Muscle layer of duodenum (tissue), 2 donors: ENCODE measurements at regions not wholly inside any gene's neighbourhood (a gene's known extent, or its start where the extent isn't known, plus 50 kb on each side); places are given as distances from the start of the nearest gene placed in this dataset.

ENCODE experiments used
- H3K27ac ChIP-seq: one replicate; pipeline ENCODE4 v1.7.0; 2013; ENCODE audit warnings: mild to moderate bottlenecking, low read length
- H3K27me3 ChIP-seq: one replicate; pipeline ENCODE4 v1.7.0; 2013; ENCODE audit warnings: low read depth, mild to moderate bottlenecking, control low read depth, low read length
- H3K36me3 ChIP-seq, 2 donors: one replicate each; pipeline ENCODE4 v1.7.0; 2013; ENCODE audit warnings: low read length in 2 of 2, control low read depth in 1 of 2, mild to moderate bottlenecking in 1 of 2; ENCODE audit not compliant: insufficient read depth in 2 of 2, control insufficient read depth in 1 of 2
- H3K4me1 ChIP-seq, 2 donors: one replicate each; pipeline ENCODE4 v1.7.0; 2013; ENCODE audit warnings: low read length in 2 of 2, mild to moderate bottlenecking in 2 of 2, control low read depth in 1 of 2, moderate library complexity in 1 of 2; ENCODE audit not compliant: insufficient read depth in 2 of 2, control insufficient read depth in 1 of 2
- H3K4me3 ChIP-seq, 2 donors: one replicate each; pipeline ENCODE4 v1.7.0; 2013; ENCODE audit warnings: low read length in 2 of 2, low read depth in 1 of 2, mild to moderate bottlenecking in 1 of 2
- H3K9me3 ChIP-seq, 2 donors: one replicate each; pipeline ENCODE4 v1.7.0; 2013; ENCODE audit warnings: low read length in 2 of 2, control low read depth in 1 of 2, mild to moderate bottlenecking in 1 of 2; ENCODE audit not compliant: control insufficient read depth in 1 of 2
- donor health status: healthy.

DNA sequence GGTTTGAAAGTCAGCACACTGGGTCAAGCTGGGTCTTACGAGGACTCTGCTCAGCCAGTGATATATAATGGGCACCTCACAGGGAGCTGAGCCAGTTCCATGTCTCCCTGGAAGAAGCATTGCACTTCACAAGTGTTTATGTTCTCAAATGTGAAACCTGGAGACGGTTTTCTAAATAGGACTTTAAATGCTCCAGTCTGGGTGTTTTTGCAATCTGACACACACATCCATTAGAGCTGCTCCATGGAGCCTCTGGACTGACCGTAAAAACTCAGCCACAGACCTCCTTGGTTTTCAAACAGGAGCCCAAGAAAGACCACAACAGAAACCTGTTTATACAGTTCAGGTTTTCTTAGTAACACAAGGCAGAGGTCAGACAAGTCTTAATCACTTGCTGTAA lies 201.3 kb upstream of the LRIG1 start:
- Histone ChIP-seq H3K4me3 (no peak overlapping the region), H3K4me1 (peaks cover 0 to 7% of the 10 kb centered on the region in 2 donors), H3K9me3 (no peaks in the 10 kb centered on the region), H3K36me3 (no peaks in the 10 kb centered on the region), H3K27me3 (no peaks in the 10 kb centered on the region), H3K27ac (no peak overlapping the region)

GRCh38 chr3:66703501-66703900 lies 202.7 kb upstream of the LRIG1 start:
- no peaks in the 10 kb centered on the region for H3K9me3 ChIP-seq
- no peak overlapping the region for H3K4me3 ChIP-seq
- H3K4me1 ChIP-seq, result peaks cover 0 to 7% of the 10 kb centered on the region in 2 donors
- H3K27ac ChIP-seq, result no peak overlapping the region
- H3K36me3 ChIP-seq, result no peaks in the 10 kb centered on the region
- H3K27me3 ChIP-seq, result no peaks in the 10 kb centered on the region

DNA sequence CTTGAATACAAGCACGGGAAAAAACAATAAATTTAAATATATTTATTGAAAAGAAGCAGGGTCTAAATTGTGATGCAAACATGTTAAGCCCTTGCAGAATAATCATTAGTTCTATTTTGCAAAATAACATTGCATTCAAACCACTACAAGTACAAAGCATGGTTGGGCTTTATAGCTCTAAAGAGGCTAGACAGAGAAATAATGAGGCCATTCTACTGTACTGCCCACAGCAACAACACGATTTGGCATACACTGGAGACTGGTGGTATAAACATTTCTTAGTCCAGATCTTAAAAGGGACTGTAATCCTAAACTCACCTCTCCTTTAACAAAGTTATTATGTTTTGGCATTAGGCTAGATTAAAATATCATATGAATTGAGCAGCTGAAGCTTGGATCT lies 204.3 kb upstream of the LRIG1 start:
- H3K27ac ChIP-seq, result no peak overlapping the region
- H3K9me3 ChIP-seq, result no peaks in the 10 kb centered on the region
- no peaks in the 10 kb centered on the region for H3K27me3 ChIP-seq
- H3K4me3 ChIP-seq, result no peak overlapping the region
- H3K36me3 ChIP-seq, result no peaks in the 10 kb centered on the region
- peaks cover 0 to 17% of the 10 kb centered on the region in 2 donors for H3K4me1 ChIP-seq

GRCh38 chr3:66706890-66707289 lies 206.1 kb upstream of the LRIG1 start:
- Histone ChIP-seq H3K27ac (no peak overlapping the region), H3K4me1 (peaks cover 0 to 17% of the 10 kb centered on the region in 2 donors), H3K36me3 (no peaks in the 10 kb centered on the region), H3K9me3 (no peaks in the 10 kb centered on the region), H3K4me3 (no peak overlapping the region), H3K27me3 (no peaks in the 10 kb centered on the region)

DNA sequence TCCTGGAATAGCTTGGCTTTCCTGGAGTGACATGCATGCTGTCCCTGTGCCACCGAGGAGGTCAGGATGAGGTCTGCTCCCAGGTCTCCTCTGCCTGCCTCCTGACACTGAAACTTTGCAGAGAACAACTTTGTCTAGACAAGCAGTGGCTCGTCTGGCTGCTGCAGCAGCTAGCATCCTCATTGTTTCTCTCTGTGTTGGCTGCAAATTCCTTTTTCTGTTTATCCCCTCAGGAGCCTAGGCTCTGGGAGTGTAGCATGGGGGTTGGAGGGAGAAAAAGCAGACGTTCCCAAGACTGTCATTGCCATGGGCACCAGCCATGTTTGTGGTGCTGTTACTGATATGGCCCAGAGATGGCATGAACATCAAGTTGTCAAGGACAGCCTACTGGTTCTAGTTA lies 208.7 kb upstream of the LRIG1 start:
- Histone ChIP-seq H3K27ac (no peak overlapping the region), H3K4me3 (no peak overlapping the region), H3K36me3 (no peaks in the 10 kb centered on the region), H3K27me3 (no peaks in the 10 kb centered on the region), H3K9me3 (no peaks in the 10 kb centered on the region), H3K4me1 (peaks cover 0 to 17% of the 10 kb centered on the region in 2 donors)

DNA sequence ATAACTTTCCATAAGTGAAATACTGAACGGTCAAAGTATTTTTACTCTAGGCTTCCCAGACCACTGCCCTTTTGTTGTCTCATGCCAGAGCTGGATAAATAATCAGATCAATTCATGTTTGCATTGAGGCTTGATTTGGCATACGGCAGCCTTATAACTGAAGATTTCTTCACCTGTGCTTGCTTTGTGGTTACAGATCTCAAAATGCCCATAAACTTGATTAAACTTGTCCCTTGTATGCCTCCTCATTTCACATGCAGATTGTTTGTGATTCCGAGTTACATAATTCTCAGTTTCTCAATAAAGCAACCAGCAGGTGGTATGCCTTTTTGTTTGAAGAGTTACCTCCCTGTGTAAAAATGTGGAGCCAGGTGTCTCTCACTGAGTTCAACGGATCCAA lies 211.4 kb upstream of the LRIG1 start:
- peaks cover 0 to 10% of the 10 kb centered on the region in 2 donors for H3K4me1 ChIP-seq
- no peaks in the 10 kb centered on the region for H3K9me3 ChIP-seq
- no peak overlapping the region for H3K4me3 ChIP-seq
- no peaks in the 10 kb centered on the region for H3K36me3 ChIP-seq
- H3K27ac ChIP-seq, result no peak overlapping the region
- H3K27me3 ChIP-seq, result no peaks in the 10 kb centered on the region

DNA sequence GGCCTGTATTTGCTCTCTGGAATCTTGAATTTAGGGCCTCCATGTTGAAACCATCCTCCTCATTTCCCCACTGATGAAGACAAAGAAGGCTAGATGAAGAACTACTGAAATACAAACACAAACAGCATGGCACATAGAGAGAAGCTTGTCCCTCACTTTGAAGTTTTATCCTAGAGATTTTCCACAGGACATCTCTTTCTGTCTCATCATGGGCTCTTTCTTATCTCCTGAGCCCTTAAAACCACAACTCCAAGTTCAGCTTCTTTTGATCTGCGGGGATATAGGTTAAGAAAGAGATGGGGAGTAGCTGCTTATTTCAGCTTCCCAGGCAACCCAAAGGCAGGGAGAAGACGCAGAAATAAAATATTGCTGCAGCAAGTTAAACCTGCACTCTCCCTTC lies 213.1 kb upstream of the LRIG1 start:
- Histone ChIP-seq H3K27me3 (no peaks in the 10 kb centered on the region), H3K36me3 (no peaks in the 10 kb centered on the region), H3K4me1 (peaks cover 0 to 10% of the 10 kb centered on the region in 2 donors), H3K4me3 (no peak overlapping the region), H3K9me3 (no peaks in the 10 kb centered on the region), H3K27ac (no peak overlapping the region)

DNA sequence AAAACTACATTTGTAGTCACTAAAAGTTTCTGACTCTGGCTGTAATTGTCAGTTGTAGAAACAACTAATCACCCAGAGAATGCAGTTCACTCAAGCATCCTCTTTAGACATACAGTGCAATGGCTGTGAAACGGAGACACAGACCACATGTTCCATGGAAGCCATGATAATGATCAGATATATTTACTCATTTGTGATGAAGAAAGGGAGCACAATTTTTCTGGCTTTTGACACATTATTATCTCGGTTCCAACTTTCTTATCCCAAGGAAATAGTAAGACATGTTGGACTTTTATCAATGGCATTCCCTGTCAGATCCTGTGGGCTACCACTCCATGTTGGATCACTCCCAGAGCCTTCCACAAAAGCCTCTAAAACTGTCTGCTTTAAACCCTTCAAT lies 215.0 kb upstream of the LRIG1 start:
- Histone ChIP-seq H3K9me3 (no peaks in the 10 kb centered on the region), H3K36me3 (no peaks in the 10 kb centered on the region), H3K27me3 (no peaks in the 10 kb centered on the region), H3K4me1 (peaks cover 0 to 9% of the 10 kb centered on the region in 2 donors), H3K27ac (no peak overlapping the region), H3K4me3 (no peak overlapping the region)

DNA sequence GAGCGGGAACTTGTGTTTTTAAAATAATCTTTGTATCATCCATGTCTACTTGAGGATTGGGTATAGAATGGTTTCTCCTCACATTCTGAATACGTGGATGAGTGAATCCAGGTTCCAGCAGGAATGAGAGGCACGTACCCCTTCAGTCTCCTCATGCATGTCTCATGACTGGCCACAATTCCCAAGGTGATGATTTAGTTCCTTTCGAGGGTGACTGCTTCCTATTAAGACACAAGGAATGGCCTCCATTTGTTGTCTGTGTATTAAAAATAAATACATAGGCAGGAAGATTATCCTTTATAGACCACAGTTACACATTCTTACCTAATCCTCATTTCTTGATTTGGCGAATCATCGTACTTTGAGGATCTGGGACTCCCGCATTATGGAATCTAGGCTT lies 217.0 kb upstream of the LRIG1 start:
- no peak overlapping the region for H3K4me3 ChIP-seq
- no peaks in the 10 kb centered on the region for H3K9me3 ChIP-seq
- no peaks in the 10 kb centered on the region for H3K36me3 ChIP-seq
- H3K27me3 ChIP-seq, result no peaks in the 10 kb centered on the region
- H3K4me1 ChIP-seq, result peaks cover 0 to 10% of the 10 kb centered on the region in 2 donors
- no peak overlapping the region for H3K27ac ChIP-seq

DNA sequence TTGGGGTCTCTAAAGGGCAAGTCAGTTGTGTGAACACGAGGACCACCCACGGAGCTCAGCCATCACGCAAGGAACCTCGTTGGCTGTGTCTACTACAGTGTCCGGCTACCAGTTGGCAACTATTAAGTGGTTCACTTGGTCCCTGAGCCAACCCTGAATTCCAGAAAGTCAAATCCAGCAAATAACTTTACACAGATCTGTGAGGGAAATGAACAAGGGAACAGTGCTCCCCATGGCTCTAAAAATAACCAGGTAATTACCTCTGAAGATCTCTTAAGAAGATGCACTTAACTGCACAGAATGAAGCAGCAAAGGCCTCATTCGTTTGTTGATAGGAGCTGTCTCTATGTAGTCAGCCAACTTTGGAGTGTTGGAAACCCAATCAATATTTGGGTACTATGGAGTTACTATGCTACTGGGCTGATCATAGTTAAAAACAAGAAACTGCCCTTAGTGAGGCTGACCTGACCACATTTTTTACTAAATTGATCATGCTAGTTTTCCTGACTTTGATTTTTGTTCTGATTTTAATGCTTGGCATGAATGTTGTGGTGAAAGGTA lies 219.1 kb upstream of the LRIG1 start:
- Histone ChIP-seq H3K4me3 (no peak overlapping the region), H3K27me3 (no peaks in the 10 kb centered on the region), H3K9me3 (no peaks in the 10 kb centered on the region), H3K36me3 (no peaks in the 10 kb centered on the region), H3K27ac (no peak overlapping the region), H3K4me1 (peaks cover 0 to 14% of the 10 kb centered on the region in 2 donors)

GRCh38 chr3:66720508-66720907 lies 219.7 kb upstream of the LRIG1 start:
- H3K36me3 ChIP-seq, result no peaks in the 10 kb centered on the region
- H3K4me3 ChIP-seq, result no peak overlapping the region
- no peaks in the 10 kb centered on the region for H3K9me3 ChIP-seq
- no peak overlapping the region for H3K27ac ChIP-seq
- no peaks in the 10 kb centered on the region for H3K27me3 ChIP-seq
- peaks cover 0 to 14% of the 10 kb centered on the region in 2 donors for H3K4me1 ChIP-seq

DNA sequence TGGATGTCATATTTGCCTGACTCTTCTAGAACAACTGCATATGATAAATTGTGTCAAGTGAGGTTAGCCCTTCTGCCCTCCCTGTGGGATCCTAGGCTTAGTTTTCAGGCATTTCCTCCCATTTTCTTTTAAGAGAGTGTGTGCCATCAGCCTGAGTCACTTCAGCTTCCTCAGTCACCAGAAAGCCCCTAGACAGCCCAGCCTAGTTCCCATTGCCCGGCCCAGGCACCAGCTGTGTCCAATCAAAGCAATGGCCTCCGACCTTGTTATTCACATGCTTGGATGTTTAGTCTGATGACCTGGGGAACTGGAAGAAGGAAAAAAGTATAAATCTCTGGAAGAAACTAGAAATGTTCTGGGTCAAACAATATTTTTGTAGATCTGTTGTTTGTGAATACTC lies 221.9 kb upstream of the LRIG1 start:
- H3K27ac ChIP-seq, result no peak overlapping the region

More for the DNA sequence above, 221.9 kb upstream of the LRIG1 start:
- H3K36me3 ChIP-seq, result no peaks in the 10 kb centered on the region
- no peak overlapping the region for H3K4me3 ChIP-seq
- peaks cover 0 to 14% of the 10 kb centered on the region in 2 donors for H3K4me1 ChIP-seq
- H3K9me3 ChIP-seq, result no peaks in the 10 kb centered on the region
- H3K27me3 ChIP-seq, result no peaks in the 10 kb centered on the region
